Fibroblast of skin of back (primary cell): ENCODE measurements at regions not wholly inside any gene's neighbourhood (a gene's known extent, or its start where the extent isn't known, plus 50 kb on each side); places are given as distances from the start of the nearest gene placed in this dataset.

Experiments
- DNase-seq: peaks from one replicate; pipeline ENCODE4 v3.0.0-alpha.2; 2013

DNA sequence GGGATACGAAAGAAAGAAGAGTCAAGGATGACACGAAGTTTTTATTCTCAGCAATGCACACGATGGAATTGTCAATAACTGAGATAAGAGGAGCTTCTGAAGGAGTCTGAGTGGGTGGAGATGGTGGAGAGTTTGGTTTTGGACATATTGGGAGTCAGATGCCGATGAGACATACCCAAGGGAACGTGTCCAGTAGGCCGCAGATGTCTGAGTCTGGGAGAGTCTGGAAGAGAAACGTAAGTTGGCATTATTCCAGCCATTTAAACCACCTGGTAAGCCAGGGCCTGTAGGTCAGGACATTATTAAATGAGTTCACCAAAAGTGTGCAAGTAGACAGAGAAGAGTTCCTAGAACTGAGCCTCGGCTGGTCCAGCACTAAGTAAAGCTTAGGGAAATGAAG, 478.3 kb upstream of the CDH5 start:
- no peak for DNase-seq

DNA sequence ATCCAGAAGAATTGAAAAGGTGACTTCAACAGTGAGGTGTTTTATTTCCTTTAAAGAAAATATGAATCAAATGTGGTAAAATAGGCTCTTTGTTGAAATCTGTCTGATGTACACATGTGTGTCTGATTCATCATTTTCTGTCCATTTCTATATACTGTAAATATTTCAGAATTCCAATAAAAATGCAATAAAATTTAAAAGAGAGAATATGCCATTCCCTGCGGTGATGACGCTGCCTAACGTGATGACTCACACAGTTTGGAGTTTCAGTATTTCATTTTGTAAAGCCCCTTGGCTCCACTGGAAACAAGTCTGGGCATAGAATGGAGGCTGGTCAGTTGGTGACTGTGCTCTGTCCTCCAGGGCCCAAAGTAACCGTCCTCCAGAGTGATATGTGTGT, 482.5 kb upstream of the CDH5 start:
- peak; percentile 69 for DNase-seq

DNA sequence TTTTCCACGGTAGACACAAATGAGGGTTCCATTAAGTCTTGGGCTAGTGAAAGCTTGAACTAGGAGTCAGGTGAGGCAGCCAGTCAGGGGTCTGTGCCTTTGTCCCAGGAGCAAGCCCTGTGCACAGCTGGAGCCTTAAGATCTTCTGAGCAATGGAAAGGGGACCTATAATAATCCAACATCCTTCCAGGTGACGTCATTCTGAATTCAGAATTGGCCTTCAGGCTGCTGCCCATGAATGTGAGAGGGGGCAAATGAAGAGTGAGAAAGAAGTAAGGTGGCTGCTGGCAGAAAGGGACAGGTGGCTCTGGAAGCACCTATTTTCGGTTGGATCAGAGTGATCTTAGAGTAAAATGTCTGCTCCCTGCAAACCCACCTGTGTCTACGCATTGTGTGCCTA, 488.1 kb upstream of the CDH5 start:
- DNase-seq = no peak

DNA sequence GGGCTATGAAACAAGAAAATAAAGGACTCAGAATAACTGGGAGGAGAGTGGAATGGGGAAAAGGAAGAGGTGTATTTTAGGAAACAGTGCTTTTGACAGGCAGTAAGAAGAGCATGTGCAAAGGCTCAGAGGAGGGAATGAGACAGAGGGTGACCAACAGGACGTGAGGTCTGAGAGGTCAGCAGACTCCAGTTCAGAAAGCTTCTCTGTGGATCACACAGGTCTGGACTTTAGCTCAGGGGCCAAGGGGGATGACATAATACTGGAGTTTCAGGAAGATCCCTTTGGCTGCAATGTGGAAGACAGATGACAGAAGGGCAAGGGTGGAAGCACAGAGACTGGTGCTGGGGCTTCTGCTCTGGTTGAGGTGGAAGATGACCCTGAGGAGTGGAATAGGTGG, 489.9 kb upstream of the CDH5 start:
- DNase-seq = no peak

DNA sequence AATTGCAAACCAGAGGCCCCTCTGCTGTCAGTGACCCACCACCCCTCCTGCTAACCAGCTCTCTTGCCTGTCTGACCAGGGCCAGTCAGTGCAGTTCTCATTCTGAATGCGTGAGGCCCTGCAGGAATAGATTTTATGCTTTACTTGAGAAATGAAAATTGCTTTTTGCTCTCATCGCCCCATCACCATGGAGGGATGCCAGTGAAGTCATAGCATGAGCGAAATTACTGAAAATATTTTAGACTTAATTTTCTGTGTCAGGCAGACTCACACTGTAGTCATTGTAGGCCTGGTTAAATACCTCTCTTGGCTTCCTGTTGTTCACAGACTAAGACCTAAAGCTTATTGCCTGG, 490.5 kb upstream of the CDH5 start:
- peak; percentile 11 for DNase-seq

DNA sequence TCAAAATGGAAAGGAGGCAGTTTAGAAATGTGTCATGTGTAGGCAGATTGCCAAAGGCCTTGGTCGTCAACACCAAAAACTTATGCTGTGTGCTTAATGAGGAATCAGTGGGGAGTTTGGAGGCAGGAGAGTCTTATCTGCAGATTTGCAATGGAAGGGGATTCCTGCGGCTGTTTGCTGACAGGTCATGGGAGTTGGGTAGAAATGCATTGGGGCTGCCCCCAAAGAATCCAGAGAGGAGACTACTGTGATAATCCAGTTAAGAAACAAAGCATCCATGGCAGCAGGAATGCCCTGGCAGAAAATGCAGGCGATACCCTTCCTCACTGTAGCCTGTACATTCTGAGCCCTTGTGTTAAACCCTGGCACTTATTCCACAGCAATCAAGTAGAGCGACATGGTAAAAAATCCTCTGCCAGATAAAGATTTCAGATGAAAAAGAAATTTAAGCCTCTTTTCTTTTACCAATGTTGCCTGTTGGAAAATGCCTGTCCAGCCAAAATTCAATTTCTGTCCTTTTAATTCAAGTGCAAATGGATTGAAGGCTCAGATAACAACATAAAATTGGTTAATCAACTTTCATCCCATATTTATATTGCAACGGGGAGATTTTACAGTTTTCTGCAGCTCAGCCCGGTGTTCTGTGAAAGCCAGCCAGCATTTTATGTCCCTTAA, 491.0 kb upstream of the CDH5 start:
- peak; percentile 4 for DNase-seq

DNA sequence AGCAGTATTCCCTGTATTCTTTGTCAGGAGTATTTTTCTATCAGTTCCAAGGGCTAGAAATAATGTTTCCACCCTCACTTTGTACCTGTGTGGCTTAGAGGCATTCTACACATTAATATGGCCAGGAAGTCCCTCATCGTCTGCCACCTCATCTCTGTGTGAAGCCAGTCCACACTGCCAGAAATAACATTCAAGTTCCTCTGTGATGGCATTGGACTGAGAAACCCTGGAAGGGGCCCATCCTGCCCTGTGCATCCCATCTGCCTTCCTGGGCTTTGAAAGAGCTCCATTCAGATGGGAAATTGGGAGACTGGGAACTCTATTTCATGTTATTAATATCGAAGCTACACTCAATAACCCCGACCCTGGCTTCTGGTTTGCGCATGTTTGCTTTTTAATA, 497.2 kb upstream of the CDH5 start:
- no peak for DNase-seq

DNA sequence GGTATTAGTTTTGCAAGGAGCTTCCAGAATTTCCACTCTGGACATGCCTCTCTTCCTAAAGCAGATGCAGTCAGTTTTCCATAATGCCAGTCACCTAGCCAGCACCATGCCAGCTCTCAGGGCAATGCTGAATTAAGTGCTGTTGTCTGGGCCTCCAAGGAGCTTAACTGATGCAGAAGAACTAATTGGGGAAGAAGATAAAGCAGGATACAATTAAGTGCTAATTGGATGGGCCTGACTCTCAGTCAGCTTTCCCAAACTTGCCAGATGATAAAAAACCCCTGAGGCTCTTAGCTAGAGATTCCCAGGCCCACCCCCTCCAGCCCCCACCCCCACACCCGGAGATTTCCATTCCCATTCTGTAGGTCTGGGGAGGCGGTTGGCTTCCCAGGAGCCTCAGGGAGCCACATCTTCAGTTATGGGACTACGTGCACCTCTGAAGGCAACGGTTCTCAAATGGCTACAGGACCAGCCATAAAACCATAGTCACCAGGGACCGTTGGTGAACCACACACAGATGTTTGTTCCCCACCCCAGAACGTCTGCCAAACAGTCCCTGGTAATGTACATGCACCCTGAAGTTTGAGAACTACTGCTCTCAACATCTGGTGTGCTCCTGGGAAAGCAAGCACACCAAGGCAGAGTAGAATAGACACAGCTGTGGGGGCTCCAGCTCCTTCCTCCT, 499.1 kb upstream of the CDH5 start:
- no peak for DNase-seq

DNA sequence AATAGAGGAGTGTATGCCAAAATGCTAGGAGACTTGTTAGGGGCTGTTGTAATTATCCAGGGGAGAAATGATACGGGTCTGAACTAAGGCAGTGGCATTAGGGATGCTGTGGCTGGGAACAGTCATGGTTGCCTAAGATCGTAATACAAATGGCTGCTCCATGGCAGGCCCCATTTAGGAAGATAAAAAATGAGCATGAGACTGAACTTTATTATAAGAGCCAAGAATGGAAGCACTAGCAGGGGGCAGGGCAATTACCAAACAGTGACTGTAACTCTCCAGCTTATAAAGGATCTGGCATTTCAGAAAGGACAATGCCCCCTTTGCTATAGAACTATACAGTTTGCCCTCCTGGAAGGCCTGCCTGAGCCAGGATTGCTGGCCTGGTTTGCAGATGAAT, 503.3 kb upstream of the CDH5 start:
- no peak for DNase-seq

DNA sequence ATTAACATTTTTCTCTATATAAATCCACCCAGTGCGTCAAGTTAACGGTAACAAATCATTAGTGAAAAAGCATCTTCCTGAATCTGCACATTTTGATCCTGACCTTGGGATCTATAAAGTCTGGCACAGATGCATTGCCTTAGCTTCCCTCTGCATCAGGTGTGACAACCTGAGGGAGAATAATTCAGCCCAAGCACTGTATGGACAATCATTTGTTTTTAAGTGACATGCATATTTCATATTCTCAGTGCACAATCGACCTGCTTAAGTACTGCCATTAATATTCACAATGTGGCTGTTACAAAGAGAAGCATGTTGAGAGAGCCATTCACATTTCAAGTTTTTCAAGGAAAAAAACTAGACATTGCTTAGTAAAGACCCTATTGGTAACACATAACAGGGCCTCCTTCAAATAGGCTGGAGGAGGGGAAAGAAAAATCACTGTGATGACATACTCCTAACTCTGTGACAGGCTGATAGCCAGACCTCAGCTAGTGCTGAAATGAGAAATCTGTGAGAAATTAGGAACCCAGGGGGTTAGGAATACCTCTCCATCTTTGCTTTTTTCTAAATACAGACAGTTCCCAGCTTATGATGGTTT, 505.3 kb upstream of the CDH5 start:
- DNase-seq = no peak

DNA sequence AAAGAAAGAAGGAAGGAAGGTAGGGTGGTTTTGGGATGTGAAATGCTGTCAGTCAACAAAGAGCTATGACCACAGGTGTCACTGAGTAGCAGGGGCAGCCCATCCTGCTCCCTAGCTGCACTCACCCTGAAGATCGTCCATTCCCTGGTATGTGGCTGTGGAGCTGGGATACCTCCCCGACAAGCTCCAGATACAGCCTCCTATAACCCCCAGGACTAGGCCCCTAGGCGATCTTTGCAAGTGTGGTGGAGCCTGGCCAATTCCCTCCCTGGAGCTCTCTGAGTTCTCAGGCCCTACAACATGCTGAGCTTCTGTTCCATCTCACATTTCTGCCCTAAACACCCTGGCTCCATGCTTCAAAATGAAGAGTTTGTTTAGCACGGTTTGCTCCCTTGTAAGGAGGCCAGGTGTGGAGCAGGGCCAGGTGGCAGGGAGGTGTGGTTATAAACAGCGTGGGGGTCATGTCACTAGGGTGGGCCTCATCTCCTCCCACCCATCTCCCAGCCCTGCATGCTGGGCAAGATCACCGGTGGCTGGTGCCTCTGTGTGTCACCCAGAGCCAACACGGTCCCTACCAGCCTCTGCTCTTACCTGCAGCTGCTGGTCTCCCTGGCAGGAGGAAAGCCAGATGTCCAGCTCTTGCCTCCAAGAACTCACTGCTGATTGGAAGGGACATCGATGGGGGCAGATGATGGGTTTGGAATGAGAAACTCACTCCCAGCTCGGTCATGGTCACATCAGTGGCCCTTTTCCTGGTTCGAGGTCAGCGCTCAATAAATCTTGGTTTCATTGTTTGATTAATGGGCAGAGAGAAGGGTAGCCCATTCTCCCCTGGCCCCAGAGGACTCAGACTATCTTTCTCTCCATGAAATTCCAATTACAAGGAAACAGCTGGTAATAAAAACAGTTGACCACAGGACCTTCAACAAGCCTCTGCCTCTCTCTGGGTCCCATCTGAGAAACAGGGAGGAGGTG, 511.0 kb upstream of the CDH5 start:
- DNase-seq = no peak

DNA sequence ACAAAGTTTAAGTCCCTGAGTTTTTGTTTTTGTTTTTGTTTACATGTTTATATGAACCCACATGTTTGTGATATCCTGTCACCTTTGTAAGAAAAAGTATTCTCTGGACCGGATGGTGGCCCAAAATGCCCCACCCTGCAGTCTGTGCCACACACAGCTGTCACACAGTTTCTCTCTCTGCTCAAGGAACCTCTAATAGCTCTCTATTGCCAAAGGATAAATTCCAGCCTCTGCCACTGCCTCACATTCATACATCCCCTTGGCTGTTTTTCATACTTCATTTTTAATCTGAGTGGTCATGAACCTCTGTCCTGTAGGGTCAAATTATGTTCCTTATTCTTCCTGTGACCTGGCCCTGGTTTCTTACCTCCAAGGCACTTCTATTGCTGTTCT, 520.3 kb upstream of the CDH5 start:
- DNase-seq = no peak

DNA sequence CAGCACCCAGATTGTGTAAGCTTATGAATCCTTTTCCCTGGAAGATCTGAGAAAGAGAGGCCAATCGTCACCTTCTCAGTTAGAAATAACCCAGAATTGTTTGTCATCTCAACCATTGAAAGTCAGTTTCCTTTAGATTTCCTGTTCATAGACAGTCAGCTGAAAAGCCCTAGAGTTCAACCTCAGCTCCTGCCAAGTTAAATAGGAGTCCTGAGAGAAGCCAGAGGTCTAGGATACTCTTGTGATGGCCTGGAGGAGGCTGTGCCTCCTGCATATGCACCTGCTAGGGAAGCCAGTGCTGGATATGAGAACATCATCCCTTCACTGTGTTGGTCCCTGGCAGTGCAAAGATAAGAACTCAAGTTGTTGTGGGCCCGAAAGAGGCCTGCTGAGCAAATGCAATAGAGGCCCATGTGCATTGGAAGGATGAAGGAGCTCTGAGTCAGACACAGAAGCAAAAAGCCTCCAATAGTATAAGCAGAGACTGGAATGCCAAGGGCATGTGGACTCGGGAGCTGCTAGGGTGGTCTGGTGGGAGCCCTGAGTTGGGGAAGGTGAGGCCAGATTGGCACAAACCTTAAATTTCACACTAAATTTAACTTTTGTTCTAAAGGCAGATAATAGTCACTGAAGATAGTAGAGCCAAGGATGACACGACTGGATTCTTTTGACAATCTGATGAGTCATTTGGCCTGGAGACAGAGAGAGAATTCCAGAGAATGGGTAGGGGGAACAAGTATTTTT, 520.9 kb upstream of the CDH5 start:
- DNase-seq = peak; percentile 61

DNA sequence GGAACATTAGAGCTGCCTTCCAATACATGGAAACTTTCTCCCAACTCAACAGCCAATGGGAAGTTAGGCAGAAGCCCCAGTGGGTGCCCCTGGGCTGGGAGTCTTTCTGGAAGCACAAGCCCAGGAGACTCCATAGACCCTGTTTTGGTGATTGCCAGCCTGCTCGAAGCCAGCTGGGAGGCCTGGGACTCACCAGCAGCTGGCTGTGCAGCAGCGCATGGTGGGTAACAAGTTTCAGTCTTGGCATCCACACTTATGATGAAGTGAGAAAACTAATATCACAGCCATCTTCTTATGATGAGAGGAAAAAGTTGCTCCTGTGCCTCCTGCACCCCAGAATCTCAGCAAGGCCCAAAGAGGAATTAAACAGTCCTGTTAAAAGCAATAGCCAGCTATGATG, 522.5 kb upstream of the CDH5 start:
- DNase-seq = no peak

DNA sequence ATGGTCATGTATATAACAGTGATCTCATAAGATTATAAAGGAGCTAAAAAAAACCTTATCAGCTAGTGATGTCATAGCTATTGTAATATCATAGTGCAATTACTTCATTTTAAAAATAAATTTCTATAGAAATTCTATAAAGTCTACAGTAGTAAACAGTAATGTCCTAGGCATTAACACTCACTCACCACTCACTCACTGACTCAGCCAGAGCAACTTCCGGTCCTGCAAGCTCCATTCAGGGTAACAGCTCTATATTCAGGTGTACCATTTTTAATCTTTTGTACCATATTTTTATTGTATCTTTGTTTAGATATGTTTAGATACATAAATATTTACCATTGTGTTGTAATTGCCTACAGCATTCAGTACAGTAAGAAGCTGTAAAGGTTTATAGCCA, 524.4 kb upstream of the CDH5 start:
- DNase-seq = no peak

DNA sequence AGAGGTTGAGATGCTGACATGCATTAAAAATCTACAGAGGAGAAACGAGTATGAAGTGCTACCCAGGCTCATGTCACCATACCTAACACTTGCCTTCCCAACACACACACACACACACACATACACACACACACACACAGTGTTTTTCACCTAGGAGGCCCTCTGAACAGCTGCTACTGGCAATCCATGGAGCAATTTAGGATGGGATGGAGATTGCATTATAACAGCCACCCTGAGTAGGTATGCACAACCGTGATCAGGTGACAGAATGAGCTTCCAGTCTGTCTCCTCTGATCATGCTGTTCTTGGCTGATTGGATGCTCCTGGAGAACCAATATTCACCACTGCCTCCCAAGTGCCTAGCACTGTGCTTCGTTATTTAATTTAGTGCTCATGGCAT, 528.5 kb upstream of the CDH5 start:
- DNase-seq = no peak

DNA sequence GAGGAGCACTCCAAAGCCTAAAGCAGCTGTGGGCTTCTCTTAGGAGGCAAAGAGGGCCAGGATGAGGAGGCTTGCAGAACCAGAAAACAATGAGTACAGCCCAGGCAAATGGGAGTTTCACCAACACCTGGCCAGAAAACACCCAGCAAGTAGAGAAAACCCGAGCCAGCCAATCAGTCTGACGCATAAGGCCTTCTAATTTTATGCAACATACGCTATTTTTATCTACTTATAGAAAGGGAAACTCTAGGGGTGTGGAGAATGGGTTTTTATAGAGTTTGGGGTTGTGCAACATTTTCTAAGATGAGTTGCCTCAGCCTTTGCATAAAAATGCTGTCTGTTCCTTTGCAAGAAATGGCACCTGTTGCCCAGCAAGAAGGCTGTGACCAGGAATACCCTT, 529.0 kb upstream of the CDH5 start:
- no peak for DNase-seq

DNA sequence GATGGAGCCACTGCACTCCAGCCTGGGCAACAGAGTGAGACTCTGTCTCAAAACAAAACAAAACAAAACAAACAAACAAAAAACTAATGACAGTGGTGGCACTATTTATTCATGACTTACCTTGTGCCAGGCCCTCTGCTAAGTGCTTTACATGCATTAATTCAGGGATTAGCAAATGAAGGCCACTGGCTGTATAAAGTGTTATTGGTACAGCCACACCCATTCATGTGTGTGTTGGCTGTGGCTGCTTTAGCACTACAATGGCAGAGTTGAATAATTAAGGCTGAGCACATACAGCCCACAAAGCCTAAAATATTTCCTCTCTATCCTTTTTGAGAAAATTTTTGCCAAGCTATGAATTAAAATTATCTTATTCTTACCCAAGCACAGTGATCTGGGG, 531.8 kb upstream of the CDH5 start:
- no peak for DNase-seq

DNA sequence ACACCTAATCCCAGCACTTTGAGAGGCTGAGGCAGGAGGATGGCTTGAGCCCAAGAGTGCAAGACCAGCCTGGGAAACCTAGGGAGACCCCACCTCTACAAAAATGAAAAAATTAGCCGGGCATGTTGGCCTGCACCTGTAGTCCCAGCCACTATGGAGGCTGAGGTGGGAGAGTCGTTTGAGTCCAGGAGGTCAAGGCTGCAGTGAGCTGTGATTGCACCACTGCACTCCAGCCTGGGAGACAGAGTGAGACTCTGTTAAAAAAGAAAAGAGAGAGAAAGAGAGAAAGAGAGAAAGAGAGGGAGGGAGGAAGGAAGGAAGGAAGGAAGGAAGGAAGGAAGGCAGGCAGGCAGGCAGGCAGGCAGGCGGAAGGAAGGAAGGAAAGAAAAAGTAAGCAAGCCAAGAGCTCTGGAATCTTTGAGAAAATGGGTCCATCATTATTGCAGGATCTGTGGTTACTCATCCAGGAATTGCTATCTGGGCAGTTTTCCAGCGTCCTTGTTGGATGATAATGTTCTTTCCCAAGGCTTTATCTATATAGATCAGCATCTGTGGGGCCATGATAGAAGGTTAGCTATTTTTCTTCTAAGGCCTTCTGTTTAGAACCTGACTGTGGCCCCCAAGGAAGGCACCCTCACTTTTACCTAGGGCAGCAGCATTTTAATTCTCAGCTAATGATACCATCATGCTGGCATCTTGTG, 533.2 kb upstream of the CDH5 start:
- peak; percentile 79 for DNase-seq

DNA sequence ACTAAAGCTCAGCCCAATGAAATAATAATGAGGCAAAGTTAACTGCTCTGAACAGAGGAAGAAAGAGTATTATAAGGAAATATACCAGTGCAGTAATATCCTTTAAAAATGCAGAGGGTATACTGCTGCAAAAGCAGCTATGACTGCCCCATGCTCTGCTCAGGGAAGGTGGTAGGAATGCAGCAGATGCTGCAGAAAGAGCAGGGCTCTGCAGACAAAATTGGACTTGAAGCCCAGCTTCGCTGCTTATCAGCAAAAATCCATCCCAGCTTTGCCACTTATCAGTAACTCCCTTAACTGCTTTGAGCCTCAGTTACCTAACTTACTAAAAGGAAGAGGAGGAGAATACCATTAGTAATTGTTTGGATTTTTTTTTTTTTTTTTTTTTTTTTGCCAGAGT, 533.8 kb upstream of the CDH5 start:
- DNase-seq = no peak

DNA sequence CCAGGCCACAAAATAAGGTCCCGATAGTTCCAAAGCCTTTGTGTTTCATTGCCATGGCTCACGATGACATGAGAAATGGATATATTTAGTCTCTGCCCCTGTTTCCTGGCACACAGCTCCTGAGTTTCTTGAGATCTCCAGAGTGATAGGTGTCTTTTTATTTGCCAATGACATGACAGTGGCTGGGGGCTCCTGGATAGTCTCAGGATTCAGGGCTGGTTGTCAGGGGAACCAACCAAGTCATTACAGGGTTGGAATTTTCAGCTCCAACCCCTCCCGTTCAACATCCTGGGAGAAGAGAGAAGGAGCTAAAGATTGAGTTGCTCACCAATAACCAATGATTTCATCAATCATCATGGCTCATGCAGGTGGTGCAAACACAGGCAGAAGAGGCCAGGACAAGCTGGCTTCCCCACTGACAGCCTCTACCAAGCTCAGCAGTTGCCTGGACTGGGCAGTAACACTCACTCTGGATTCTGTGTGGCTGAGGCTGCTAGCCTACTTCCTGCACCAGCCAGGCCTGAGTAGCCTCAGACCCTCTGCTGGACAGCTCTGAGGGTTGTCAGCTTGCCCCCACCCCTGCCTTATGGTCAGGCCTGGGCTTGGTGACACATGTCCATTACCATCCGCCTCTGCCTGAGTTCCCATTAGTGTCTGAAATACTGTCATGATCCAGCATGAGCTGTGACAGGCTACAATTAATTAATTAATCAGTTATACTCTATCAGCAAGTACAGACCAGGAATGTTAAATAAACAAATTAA, 534.4 kb upstream of the CDH5 start:
- DNase-seq = no peak
